ENCODE measurements at regions not wholly inside any gene's neighbourhood (a gene's known extent, or its start where the extent isn't known, plus 50 kb on each side); places are given as distances from the start of the nearest gene placed in this dataset.

DNA sequence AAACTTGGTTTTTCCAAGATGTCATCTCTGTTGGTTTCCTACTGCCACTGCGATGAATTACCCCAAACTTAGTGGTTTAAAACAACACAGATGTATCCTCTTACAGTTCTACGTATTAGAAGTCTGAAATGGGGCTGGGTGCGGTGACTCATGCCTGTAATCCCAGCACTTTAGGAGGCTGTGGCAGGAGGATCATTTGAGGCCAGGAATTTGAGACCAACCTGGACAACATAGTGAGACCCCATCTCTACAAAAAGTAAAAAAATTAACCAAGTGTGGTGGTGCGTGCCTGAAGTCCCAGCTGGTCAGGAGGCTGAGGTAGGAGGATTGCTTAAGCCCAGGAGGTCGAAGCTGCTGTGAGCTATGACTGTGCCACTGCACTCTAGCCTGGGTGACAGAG, 57.2 kb upstream of the GRHL3 start:
- dilution Hi-C loops (cut with MboI; ENCODE audit: extremely low pct_ligation_motif_present, low sequenced_read_pairs): no loop called here
- Histone ChIP-seq H3K9me3 (ENCODE audit: control insufficient read depth, low read depth, low read length) (no peaks in the 10 kb centered on the region), H3K36me3 (ENCODE audit: control insufficient read depth in 2 of 2, extremely low read depth in 1 of 2, insufficient read depth in 2 of 2, low read length in 2 of 2) (no peaks in the 10 kb centered on the region), H3K9me1 (ENCODE audit: control insufficient read depth, extremely low read depth, insufficient read depth, low read length) (no peaks in the 10 kb centered on the region), H3K27ac (ENCODE audit: control insufficient read depth, insufficient read depth, low read length) (no peak overlapping the region), H2AFZ (ENCODE audit: control insufficient read depth, low read length) (no peak overlapping the region), H3K9ac (ENCODE audit: control insufficient read depth, extremely low read depth, insufficient read depth, low read length) (no peak overlapping the region), H3K4me2 (ENCODE audit: control insufficient read depth, extremely low read depth, insufficient read depth, low read depth, low read length) (no peak overlapping the region), H4K20me1 (ENCODE audit: control insufficient read depth, extremely low read depth, insufficient read depth, low read length) (no peaks in the 10 kb centered on the region), H3K27me3 (ENCODE audit: control insufficient read depth, extremely low read depth, insufficient read depth, low read length) (no peaks in the 10 kb centered on the region), H3K4me3 (ENCODE audit: control insufficient read depth in 2 of 3, extremely low read depth in 1 of 3, insufficient read depth in 2 of 3, low read depth in 1 of 3, low read length in 3 of 3) (no peak overlapping the region), H3K4me1 (ENCODE audit: control insufficient read depth, extremely low read depth, insufficient read depth, low read length) (no peaks in the 10 kb centered on the region), H3K79me2 (ENCODE audit: control insufficient read depth, insufficient read depth, low read length) (no peaks in the 10 kb centered on the region)
- no peak for DNase-seq (ENCODE audit: low read depth, low spot score)
- no peak for TF ChIP-seq EZH2 (IDR thresholded peaks at IDR 0.05; ENCODE audit: low read length)
- TF ChIP-seq, protein P1, sequence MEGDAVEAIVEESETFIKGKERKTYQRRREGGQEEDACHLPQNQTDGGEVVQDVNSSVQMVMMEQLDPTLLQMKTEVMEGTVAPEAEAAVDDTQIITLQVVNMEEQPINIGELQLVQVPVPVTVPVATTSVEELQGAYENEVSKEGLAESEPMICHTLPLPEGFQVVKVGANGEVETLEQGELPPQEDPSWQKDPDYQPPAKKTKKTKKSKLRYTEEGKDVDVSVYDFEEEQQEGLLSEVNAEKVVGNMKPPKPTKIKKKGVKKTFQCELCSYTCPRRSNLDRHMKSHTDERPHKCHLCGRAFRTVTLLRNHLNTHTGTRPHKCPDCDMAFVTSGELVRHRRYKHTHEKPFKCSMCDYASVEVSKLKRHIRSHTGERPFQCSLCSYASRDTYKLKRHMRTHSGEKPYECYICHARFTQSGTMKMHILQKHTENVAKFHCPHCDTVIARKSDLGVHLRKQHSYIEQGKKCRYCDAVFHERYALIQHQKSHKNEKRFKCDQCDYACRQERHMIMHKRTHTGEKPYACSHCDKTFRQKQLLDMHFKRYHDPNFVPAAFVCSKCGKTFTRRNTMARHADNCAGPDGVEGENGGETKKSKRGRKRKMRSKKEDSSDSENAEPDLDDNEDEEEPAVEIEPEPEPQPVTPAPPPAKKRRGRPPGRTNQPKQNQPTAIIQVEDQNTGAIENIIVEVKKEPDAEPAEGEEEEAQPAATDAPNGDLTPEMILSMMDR (optimal IDR thresholded peaks at IDR 0.05 in 1 of 3, IDR thresholded peaks at IDR 0.05 in 1 of 3, conservative IDR thresholded peaks at IDR 0.05 in 1 of 3; ENCODE audit: extremely low read depth in 1 of 3, insufficient read depth in 2 of 3, low read length in 3 of 3): no peak
- no peak for FAIRE-seq

DNA sequence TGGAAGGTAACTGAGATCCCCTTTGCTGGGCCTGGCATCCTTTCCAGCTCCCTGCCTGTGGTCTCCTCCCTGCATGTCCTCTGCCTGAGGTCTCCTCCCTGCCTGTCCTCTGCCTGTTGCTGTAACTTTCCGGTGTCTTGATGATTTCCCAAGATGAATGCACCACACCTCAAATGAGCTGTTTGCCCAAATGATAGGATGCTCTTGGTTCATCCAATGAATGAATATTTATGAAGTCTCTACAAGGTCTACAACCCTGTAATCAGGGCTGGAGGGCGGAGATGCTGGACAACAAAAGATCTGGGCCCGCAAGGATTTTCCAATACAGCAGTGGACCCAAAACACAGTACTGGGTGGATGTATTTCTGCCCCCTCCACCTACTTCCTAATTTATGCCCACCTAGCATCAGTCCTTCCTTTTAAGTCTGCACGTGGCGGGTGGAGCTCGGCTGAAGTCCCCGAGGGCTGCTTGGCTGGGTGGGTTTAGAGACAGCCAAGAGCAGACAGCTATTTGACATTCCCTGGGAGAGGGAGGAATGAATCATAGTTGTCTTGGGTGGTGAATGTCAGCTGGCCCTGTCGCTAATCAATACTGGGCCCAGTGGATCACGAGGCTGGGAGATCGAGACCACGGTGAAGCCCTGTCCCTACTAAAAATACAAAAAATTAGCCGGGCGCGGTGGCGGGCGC, 60.3 kb upstream of the GRHL3 start:
- FAIRE-seq: no peak

More for the DNA sequence above, 60.3 kb upstream of the GRHL3 start:
- H3K79me2 ChIP-seq (ENCODE audit: control insufficient read depth, insufficient read depth, low read length): no peaks in the 10 kb centered on the region
- no peak for DNase-seq (ENCODE audit: low read depth, low spot score)
- dilution Hi-C loops (cut with MboI; ENCODE audit: extremely low pct_ligation_motif_present, low sequenced_read_pairs): no loop called here
- no peak overlapping the region for H2AFZ ChIP-seq (ENCODE audit: control insufficient read depth, low read length)
- H3K27me3 ChIP-seq (ENCODE audit: control insufficient read depth, extremely low read depth, insufficient read depth, low read length): no peaks in the 10 kb centered on the region
- no peaks in the 10 kb centered on the region for H3K9me3 ChIP-seq (ENCODE audit: control insufficient read depth, low read depth, low read length)
- H3K4me2 ChIP-seq (ENCODE audit: control insufficient read depth, extremely low read depth, insufficient read depth, low read depth, low read length): no peak overlapping the region
- no peaks in the 10 kb centered on the region for H3K4me1 ChIP-seq (ENCODE audit: control insufficient read depth, extremely low read depth, insufficient read depth, low read length)
- H3K4me3 ChIP-seq (ENCODE audit: control insufficient read depth in 2 of 3, extremely low read depth in 1 of 3, insufficient read depth in 2 of 3, low read depth in 1 of 3, low read length in 3 of 3): no peak overlapping the region
- no peaks in the 10 kb centered on the region for H4K20me1 ChIP-seq (ENCODE audit: control insufficient read depth, extremely low read depth, insufficient read depth, low read length)
- H3K9me1 ChIP-seq (ENCODE audit: control insufficient read depth, extremely low read depth, insufficient read depth, low read length): no peaks in the 10 kb centered on the region
- no peak for TF ChIP-seq EZH2 (IDR thresholded peaks at IDR 0.05; ENCODE audit: low read length)
- TF ChIP-seq, protein P1 (optimal IDR thresholded peaks at IDR 0.05 in 1 of 3, IDR thresholded peaks at IDR 0.05 in 1 of 3, conservative IDR thresholded peaks at IDR 0.05 in 1 of 3; ENCODE audit: extremely low read depth in 1 of 3, insufficient read depth in 2 of 3, low read length in 3 of 3): no peak
- no peak overlapping the region for H3K27ac ChIP-seq (ENCODE audit: control insufficient read depth, insufficient read depth, low read length)
- no peaks in the 10 kb centered on the region for H3K36me3 ChIP-seq (ENCODE audit: control insufficient read depth in 2 of 2, extremely low read depth in 1 of 2, insufficient read depth in 2 of 2, low read length in 2 of 2)
- H3K9ac ChIP-seq (ENCODE audit: control insufficient read depth, extremely low read depth, insufficient read depth, low read length): no peak overlapping the region
